ENCODE measurements at regions not wholly inside any gene's neighbourhood (a gene's known extent, or its start where the extent isn't known, plus 50 kb on each side); places are given as distances from the start of the nearest gene placed in this dataset.

DNA sequence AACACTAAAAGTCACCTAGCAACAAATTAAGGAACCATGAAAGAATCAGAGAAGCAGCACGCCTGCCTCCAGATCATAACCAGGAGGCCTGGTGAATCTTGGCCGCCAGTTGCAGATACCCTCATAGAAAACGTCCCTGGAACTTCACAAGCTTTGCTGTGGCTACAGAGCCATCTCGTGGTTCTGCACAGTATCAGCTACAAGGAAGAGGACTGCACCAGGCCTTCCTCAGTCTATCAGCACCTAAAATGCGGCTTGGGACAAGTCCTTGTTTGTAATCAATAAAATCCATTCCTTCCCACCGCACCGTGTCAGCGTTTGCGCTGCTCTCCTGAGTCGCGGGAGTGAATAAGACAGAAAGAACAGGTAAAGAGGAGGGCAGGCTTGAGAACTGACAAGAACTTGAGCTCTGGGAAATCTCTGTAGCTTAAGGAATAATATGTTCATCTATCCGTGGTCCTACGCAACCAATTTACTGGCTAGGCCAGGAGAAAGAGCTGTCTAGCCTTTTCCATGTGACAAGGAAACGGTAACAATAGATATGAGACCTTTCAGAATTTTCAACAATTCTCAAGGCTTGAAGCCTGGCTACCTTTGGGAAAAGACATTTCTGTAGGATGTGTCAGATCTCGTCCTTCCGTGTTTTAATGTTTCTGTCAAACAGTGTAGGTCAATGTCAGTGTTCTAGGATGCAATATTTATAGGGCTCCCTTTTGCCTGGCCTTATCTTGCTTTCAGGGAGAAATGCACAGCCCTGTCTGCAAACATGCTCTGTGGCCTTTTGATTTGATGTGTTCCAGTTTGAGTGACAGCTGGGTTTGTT lies 128.5 kb upstream of the RAB12 start:
- no peaks in the 10 kb centered on the region for H3K4me1 Mint-ChIP-seq
- no peak for DNase-seq
- H3K27me3 Mint-ChIP-seq (ENCODE audit: low read depth in 3 of 3), result peaks cover 4% of the 10 kb centered on the region in 3 donors
- H3K9me3 Mint-ChIP-seq, result no peaks in the 10 kb centered on the region
- no peak overlapping the region for H3K27ac Mint-ChIP-seq
- no peaks in the 10 kb centered on the region for H3K36me3 Mint-ChIP-seq
- H3K4me3 Mint-ChIP-seq, result no peak overlapping the region

DNA sequence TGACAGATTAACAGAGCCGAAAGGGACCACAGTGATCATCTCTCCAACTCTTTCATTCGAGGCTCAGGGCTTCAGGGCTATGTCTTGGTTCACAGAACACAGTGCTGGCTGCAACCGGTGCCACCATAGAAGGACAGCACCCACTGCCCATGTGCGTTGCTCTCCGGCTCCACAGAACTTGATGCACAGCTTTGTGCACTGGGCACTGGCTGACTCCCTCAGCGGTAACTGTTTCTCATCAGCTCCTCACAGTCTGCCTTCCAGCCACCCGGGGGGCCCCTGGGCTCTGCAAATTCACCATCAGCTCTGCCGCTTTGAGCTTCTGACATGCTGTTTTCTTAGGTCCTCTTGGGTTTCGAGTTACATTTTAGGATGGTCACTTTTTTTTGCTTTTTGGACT lies 124.3 kb upstream of the RAB12 start:
- Mint-ChIP-seq H3K36me3 (no peaks in the 10 kb centered on the region), H3K27me3 (ENCODE audit: low read depth in 3 of 3) (peaks cover 0 to 3% (median 2%) of the 10 kb centered on the region in 3 donors), H3K27ac (no peak overlapping the region), H3K4me3 (no peak overlapping the region), H3K4me1 (no peaks in the 10 kb centered on the region), H3K9me3 (no peaks in the 10 kb centered on the region)
- DNase-seq, result no peak

DNA sequence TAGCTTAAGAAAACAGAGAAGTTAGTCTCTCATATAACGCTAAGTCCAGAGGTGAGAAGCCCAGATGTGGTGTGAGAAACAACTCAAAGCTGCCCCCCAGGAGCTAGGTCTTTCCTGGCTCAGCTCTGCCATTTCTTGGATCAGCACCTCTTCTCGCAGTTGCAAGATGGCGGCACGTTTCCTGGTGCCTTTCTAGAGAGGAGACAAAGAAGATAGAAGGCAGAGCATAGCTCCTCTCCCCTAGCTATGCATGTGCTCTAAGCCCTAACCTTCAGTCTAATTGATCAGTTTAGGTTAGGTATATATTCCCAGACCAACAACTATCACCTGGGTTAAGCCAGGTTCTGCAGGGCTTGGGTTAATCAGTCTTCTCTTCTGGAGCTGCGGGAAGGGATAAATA lies 119.5 kb upstream of the RAB12 start:
- Mint-ChIP-seq H3K36me3 (no peaks in the 10 kb centered on the region), H3K27me3 (ENCODE audit: low read depth in 3 of 3) (peaks cover 0 to 3% (median 0%) of the 10 kb centered on the region in 3 donors), H3K4me3 (no peak overlapping the region), H3K4me1 (no peaks in the 10 kb centered on the region), H3K27ac (no peak overlapping the region), H3K9me3 (no peaks in the 10 kb centered on the region)
- no peak for DNase-seq

DNA sequence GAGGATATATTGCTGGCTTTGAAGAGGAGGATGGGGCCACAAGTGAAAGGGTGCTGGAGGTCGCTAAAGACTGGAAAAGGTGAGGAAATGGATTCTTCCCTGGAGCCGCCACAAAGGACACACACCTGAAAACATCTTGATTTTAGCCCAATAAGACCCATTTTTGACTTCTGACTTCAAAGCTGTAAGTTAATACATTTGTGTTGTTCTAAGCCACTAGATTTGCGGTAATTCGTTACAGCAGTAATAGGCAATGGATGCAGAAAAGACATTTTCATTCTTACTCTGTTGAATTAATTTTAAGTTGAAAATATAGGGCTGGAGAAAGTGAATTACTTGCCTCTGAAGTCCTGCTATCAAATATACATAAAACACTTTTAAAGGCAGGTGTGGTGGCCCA lies 117.7 kb upstream of the RAB12 start:
- H3K27ac Mint-ChIP-seq, result no peak overlapping the region
- no peaks in the 10 kb centered on the region for H3K9me3 Mint-ChIP-seq
- no peaks in the 10 kb centered on the region for H3K4me1 Mint-ChIP-seq

DNA sequence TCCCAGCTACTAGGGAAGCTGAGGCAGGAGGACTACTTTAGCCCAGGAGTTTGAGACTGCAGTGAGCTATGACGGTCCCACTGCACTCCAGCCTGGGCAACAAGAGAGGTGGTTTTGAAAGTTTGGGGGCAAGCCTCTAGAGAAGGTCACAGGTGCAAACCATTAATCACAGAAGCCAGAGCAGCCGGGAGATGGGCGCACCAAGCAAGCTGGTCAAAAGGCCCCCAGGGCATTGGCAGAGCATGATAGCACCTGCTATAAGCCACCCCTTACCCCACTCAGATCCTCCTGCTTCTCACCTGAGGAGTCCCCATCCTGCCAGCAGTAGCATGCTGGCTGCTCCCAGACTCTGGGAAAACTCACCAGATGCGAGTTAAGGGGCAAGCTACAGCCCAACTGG lies 116.1 kb upstream of the RAB12 start:
- Mint-ChIP-seq H3K27me3 (ENCODE audit: low read depth in 3 of 3) (peaks cover 0 to 2% (median 2%) of the 10 kb centered on the region in 3 donors), H3K9me3 (peaks cover 0 to 1% (median 0%) of the 10 kb centered on the region in 6 donors), H3K4me3 (no peak overlapping the region), H3K4me1 (no peaks in the 10 kb centered on the region), H3K36me3 (no peaks in the 10 kb centered on the region), H3K27ac (no peak overlapping the region)
- no peak for DNase-seq

More for the DNA sequence above, 117.7 kb upstream of the RAB12 start:
- DNase-seq, result no peak
- Mint-ChIP-seq H3K4me3 (no peak overlapping the region), H3K36me3 (no peaks in the 10 kb centered on the region), H3K27me3 (ENCODE audit: low read depth in 3 of 3) (peaks cover 0 to 2% (median 0%) of the 10 kb centered on the region in 3 donors)

DNA sequence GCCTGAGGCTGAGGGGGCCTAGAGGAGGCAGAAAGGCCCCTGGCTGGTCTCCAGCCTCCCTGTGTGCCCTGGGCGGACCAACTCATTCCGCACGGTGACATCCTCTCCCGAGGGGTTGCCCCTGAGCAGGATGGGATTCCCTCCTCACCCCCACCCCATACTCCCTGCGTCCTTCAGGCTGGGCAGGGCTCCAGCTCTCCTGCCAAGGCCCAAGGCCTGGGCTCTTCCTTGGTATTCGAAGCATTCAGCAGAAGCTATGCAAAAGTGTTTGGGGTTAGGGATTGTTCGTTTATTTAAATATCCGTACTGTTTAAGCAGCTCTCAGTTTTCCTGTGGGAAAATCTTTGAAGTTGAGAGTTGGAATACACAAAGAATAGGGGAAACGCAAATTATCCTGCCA lies 113.1 kb upstream of the RAB12 start:
- DNase-seq, result no peak
- no peaks in the 10 kb centered on the region for H3K4me1 Mint-ChIP-seq
- H3K36me3 Mint-ChIP-seq, result no peaks in the 10 kb centered on the region
- peaks cover 0 to 2% (median 2%) of the 10 kb centered on the region in 3 donors for H3K27me3 Mint-ChIP-seq (ENCODE audit: low read depth in 3 of 3)
- H3K27ac Mint-ChIP-seq, result no peak overlapping the region
- H3K4me3 Mint-ChIP-seq, result no peak overlapping the region
- H3K9me3 Mint-ChIP-seq, result peaks cover 0 to 5% (median 0%) of the 10 kb centered on the region in 6 donors

DNA sequence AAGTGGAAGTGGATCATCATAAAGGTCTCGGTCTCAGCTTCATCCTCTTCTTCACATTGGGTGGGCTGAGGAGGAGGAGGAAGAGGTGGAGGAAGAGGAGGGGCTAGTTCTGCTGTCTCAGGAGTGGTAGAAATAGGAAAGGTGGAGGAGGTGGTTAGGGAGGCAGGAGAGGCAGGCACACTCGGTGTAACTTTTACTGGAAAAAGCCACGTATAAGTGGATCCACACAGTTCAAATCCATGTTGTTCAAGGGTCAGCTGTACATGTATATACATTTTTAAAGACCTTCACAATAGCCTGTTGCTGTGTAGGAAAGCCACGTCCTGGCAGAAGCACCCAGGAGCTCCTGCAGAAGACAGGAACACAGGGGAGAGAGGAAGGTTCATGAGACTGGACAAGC lies 110.3 kb upstream of the RAB12 start:
- DNase-seq, result no peak
- no peaks in the 10 kb centered on the region for H3K4me1 Mint-ChIP-seq
- peaks cover 0 to 5% (median 0%) of the 10 kb centered on the region in 6 donors for H3K9me3 Mint-ChIP-seq
- no peak overlapping the region for H3K4me3 Mint-ChIP-seq
- H3K36me3 Mint-ChIP-seq, result no peaks in the 10 kb centered on the region
- peaks cover 1 to 2% (median 2%) of the 10 kb centered on the region in 3 donors for H3K27me3 Mint-ChIP-seq (ENCODE audit: low read depth in 3 of 3)
- no peak overlapping the region for H3K27ac Mint-ChIP-seq

DNA sequence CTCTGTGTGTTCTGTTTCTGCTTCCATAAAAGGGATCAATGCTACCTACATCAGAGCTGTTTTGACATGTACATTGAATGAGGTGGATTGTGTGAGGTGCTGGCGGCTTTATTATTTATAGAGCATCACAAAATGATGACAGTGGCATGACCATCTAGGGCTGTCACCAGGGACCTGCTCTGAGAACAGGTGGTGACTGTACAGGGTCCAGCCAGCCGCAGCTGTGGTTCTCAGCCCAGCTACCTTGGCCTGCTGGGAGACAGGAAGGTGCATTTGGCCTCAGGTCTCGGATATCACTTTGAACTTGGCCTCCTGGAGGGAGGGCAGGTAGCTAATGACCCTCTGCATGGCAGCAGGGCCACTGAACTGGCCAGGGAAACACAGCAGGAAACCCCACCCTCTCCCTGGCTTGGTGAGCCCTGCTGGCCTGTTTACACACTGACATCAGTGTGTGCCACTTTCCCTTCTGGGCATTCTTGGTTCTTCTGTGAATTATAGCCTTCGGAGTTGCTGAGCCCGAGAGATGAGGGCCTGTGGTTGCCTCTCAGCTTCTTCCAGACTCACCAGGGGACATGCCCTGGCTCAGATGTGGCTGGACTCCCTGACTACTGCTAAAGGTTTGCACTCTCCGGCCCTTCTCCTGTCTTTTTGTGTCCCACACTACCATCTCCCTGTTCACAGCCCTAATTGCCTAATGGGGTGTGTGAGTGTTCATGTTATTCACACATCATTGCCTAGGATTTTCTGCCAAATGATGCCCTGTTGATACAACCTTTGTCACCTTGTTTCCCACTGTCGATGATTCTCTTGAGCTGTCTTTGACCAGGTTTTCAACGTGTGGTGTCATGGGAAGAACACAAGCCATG lies 109.2 kb upstream of the RAB12 start:
- Mint-ChIP-seq H3K4me3 (no peak overlapping the region), H3K9me3 (peaks cover 0 to 5% (median 0%) of the 10 kb centered on the region in 6 donors), H3K4me1 (no peaks in the 10 kb centered on the region), H3K27me3 (ENCODE audit: low read depth in 3 of 3) (peaks cover 1 to 2% (median 2%) of the 10 kb centered on the region in 3 donors), H3K27ac (no peak overlapping the region), H3K36me3 (no peaks in the 10 kb centered on the region)
- DNase-seq, result no peak

DNA sequence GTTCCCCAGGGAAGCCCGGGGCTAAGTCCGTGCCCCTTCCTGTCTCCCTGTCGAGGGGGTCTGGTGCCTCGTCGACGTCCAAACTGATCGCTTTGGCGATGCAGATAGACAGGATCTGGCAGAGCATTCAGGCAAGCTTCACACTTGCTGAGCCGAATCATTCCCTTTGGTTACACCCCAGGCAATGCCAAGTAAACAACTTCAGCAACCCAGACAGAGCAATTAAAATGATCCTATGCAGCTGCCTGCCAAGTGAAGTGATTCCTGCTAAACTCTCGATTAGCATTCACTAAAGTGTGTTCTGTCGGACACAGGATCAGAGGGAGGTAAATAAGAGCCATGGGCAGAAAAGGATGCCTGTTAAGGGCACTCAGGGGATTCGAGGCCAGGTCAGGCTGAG lies 108.2 kb upstream of the RAB12 start:
- Mint-ChIP-seq H3K36me3 (no peaks in the 10 kb centered on the region), H3K27me3 (ENCODE audit: low read depth in 3 of 3) (peaks cover 0 to 2% (median 1%) of the 10 kb centered on the region in 3 donors), H3K27ac (no peak overlapping the region), H3K9me3 (peaks cover 0 to 5% (median 0%) of the 10 kb centered on the region in 6 donors), H3K4me1 (no peaks in the 10 kb centered on the region), H3K4me3 (no peak overlapping the region)
- no peak for DNase-seq

DNA sequence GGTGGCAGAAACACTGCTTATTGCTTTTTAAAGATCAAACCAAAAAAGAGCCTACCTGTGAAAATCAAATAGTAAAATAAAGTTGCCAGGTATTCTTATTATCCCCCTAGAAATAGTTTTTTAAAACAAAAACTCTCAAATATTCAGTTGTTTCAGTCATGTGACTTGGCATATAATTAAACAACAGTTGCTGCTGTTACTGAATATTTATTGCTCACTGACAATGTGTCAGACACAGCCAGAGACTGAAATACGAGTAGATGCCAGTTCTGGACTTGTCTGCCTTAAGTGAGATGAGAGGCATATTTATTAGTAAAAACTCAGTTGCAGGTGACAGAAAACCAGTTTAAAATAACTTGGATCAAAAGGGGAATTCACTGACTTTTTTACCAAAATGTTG lies 106.0 kb upstream of the RAB12 start:
- no peaks in the 10 kb centered on the region for H3K4me1 Mint-ChIP-seq
- DNase-seq, result no peak
- peaks cover 0 to 1% (median 0%) of the 10 kb centered on the region in 3 donors for H3K27me3 Mint-ChIP-seq (ENCODE audit: low read depth in 3 of 3)
- H3K36me3 Mint-ChIP-seq, result no peaks in the 10 kb centered on the region
- H3K9me3 Mint-ChIP-seq, result peaks cover 0 to 4% (median 0%) of the 10 kb centered on the region in 6 donors
- H3K27ac Mint-ChIP-seq, result no peak overlapping the region
- H3K4me3 Mint-ChIP-seq, result no peak overlapping the region

DNA sequence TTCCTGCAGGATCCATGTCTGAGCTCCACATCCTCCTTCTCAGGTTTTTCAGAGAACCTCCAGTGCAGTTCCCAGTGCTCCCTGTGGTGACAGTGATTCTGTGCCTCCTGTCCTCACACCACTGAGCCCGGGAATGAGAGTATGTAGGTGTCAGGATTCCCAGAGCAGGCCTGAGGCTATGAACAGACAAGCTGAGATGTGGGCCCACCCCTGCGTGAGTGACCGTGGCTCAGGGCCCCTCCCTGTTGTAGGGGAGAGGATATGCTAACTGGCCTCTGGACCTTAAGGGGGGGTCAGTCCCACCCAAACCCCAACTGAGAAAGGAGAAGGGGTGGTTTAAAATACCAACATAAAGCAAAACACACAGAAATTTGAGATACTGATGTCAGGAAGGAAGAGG lies 104.8 kb upstream of the RAB12 start:
- Mint-ChIP-seq H3K9me3 (peaks cover 0 to 4% (median 0%) of the 10 kb centered on the region in 6 donors), H3K4me3 (no peak overlapping the region), H3K27ac (no peak overlapping the region), H3K27me3 (ENCODE audit: low read depth in 3 of 3) (peaks cover 0 to 3% (median 2%) of the 10 kb centered on the region in 3 donors), H3K36me3 (no peaks in the 10 kb centered on the region), H3K4me1 (no peaks in the 10 kb centered on the region)
- no peak for DNase-seq

DNA sequence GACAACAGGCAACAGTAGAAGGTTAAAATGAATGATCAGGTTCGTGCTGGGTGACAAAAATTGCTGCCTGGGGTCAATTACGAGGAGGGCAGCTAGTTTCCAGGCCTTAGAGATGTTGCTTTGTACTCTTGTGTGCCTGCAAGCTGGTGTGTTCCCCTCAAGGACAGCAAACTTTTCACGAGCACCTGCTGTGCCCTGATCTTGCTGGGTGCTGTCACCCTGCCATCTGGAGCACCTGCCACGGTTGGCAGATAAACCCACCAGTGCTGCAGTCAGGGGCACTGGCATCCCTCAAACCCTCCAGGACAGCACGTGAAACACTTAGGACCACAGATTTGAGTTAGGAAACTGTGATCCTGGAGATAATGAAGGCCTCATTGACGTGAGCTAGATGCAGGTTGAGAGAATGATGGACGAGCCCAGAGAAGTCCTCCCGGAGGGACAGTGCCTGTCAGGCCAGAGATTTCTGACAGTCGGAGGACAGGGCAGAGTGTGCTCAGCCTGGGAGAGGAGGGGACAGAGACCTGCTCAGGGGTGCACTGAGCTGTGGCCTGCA lies 104.3 kb upstream of the RAB12 start:
- Mint-ChIP-seq H3K4me3 (no peak overlapping the region), H3K27ac (no peak overlapping the region), H3K9me3 (peaks cover 0 to 4% (median 0%) of the 10 kb centered on the region in 6 donors), H3K4me1 (no peaks in the 10 kb centered on the region), H3K36me3 (no peaks in the 10 kb centered on the region), H3K27me3 (ENCODE audit: low read depth in 3 of 3) (peaks cover 2 to 3% (median 2%) of the 10 kb centered on the region in 3 donors)
- DNase-seq, result no peak

DNA sequence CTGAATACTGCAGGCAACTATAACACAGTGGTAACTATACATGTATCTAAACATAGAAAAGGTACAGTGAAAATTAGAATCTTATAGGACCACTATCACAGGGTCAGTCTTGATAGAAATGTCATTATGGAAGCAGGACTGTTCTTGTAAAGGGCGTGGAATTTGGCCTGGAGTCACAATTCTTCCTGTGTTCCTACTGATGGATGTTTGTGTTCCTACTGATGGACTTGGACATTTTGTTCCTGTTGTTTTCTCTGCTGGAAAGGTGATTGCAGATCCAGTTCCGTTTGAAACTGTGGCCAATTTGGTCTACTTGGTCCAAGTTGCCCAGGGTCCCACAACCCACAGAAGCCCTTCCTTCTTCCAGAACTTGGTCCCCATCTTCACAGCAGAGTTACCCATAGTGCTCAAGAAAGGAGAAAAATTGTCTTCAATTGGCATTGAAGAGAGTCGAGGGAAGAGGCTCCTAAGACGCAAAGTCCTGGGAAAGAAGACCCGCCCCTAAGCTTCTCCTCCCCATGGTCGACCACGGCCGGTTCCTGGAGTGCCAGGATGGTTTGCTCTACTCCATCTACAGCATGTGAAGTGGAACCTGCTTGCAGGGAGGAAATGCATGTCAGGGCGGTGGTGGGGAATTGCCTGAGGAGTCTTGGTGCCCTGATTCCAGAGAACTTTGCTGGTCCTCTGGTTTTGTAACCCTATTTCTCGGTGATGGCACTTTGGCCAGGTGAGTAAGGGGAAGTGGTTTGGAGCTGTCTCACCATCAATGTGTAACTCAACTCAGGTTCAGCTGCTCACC lies 102.8 kb upstream of the RAB12 start:
- Mint-ChIP-seq H3K4me1 (no peaks in the 10 kb centered on the region), H3K27ac (no peak overlapping the region), H3K27me3 (ENCODE audit: low read depth in 3 of 3) (peaks cover 2 to 3% (median 2%) of the 10 kb centered on the region in 3 donors), H3K9me3 (peaks cover 0 to 3% (median 0%) of the 10 kb centered on the region in 6 donors), H3K36me3 (no peaks in the 10 kb centered on the region), H3K4me3 (no peak overlapping the region)
- DNase-seq, result no peak
